Lung (tissue), 11 donors: ENCODE measurements at regions not wholly inside any gene's neighbourhood (a gene's known extent, or its start where the extent isn't known, plus 50 kb on each side); places are given as distances from the start of the nearest gene placed in this dataset.

ENCODE experiments used
- ATAC-seq: fragments of 200-7000 bp; cut with Tn5 transposase; one replicate; pipeline ENCODE4 v1.9.1; 2020; ENCODE audit warnings: moderate number of reproducible peaks; ENCODE audit not compliant: insufficient read depth, low FRiP score
- DNase-seq, 3 donors: peaks; one replicate each; pipeline ENCODE4 v3.0.0-alpha.2; 2013 to 2017
- H3K27ac ChIP-seq, 2 donors: one replicate each; pipeline ENCODE4 v1.5.1; 2013; ENCODE audit warnings: mild to moderate bottlenecking in 2 of 2, moderate library complexity in 2 of 2, control low read depth in 1 of 2, inconsistent platforms in 1 of 2, low read depth in 1 of 2, low read length in 1 of 2
- H3K27me3 ChIP-seq, 3 donors: one replicate each; pipeline ENCODE4 v1.5.1; 2013; ENCODE audit warnings: low read length in 2 of 3; ENCODE audit not compliant: control insufficient read depth in 3 of 3, insufficient read depth in 3 of 3
- H3K36me3 ChIP-seq, 4 donors: one replicate each; pipeline ENCODE4 v1.5.1; 2013; ENCODE audit warnings: low read length in 4 of 4, mild to moderate bottlenecking in 1 of 4, moderate library complexity in 1 of 4; ENCODE audit not compliant: control insufficient read depth in 4 of 4, insufficient read depth in 4 of 4
- H3K4me1 ChIP-seq, 5 donors: one replicate each; pipeline ENCODE4 v1.5.1; 2013; ENCODE audit warnings: low read length in 5 of 5, mild to moderate bottlenecking in 2 of 5, moderate library complexity in 1 of 5; ENCODE audit not compliant: control insufficient read depth in 5 of 5, insufficient read depth in 5 of 5
- H3K4me3 ChIP-seq: one replicate; pipeline ENCODE4 v1.5.1; 2013; ENCODE audit warnings: mild to moderate bottlenecking, control low read depth, moderate library complexity
- H3K9ac ChIP-seq, 2 donors: one replicate each; pipeline ENCODE4 v1.5.1; 2013; ENCODE audit warnings: low read length in 2 of 2, control low read depth in 1 of 2; ENCODE audit not compliant: insufficient read depth in 1 of 2
- H3K9me3 ChIP-seq, 4 donors: one replicate each; pipeline ENCODE4 v1.5.1; 2013; ENCODE audit warnings: low read length in 3 of 4, mild to moderate bottlenecking in 1 of 4, moderate library complexity in 1 of 4; ENCODE audit not compliant: control insufficient read depth in 4 of 4, insufficient read depth in 3 of 4
- WGBS, 2 donors: extraction: QIAGEN DNeasy Blood & Tissue Kit; methylation state at CpG; one replicate each; pipeline ENCODE4 v1.1.7; 2013; 5-methylcytosine and 5-hydroxymethylcytosine counted together
- TF ChIP-seq, protein P1 (sequence below): IDR thresholded peaks from 2 replicates; pipeline ENCODE4 v1.5.1; 2012; ENCODE audit warnings: mild to moderate bottlenecking; ENCODE audit errors: control extremely low read depth, extremely low read depth
- donor health status: control.
- donor health status: control.
- donor health status: Bipolar disorder and iron deficiency.
- donor health status: healthy.
- donor health status: DM: yes; HTN: yes; CAD: no.

DNA sequence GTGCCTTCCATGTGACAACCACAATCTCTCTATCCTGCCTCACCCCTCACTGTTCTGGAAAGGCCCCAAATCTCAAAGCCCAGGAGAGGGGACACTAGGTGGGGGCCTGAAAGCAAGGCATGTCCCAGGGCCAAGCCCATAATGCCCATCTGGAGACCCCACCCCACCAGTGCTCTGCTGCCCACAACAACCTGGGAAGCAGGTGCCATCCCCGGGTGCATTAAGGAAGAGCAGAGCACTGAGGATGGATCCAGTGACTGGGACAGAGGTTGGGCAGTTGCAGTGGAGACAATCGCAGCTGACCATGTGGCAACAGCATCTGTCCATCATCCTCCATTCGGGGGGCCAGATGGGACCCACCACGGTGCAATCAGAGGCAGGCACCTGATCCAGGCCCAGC, 106.2 kb upstream of the PRR20G start:
- Histone ChIP-seq H3K9me3 (peaks cover 0 to 2% (median 0%) of the 10 kb centered on the region in 4 donors), H3K9ac (no peak overlapping the region), H3K36me3 (no peaks in the 10 kb centered on the region), H3K4me3 (no peak overlapping the region), H3K27ac (no peak overlapping the region), H3K27me3 (peaks cover 0 to 6% (median 3%) of the 10 kb centered on the region in 3 donors), H3K4me1 (no peaks in the 10 kb centered on the region)
- DNase-seq (no peak), ATAC-seq (no peak)
- TF ChIP-seq, protein P1, sequence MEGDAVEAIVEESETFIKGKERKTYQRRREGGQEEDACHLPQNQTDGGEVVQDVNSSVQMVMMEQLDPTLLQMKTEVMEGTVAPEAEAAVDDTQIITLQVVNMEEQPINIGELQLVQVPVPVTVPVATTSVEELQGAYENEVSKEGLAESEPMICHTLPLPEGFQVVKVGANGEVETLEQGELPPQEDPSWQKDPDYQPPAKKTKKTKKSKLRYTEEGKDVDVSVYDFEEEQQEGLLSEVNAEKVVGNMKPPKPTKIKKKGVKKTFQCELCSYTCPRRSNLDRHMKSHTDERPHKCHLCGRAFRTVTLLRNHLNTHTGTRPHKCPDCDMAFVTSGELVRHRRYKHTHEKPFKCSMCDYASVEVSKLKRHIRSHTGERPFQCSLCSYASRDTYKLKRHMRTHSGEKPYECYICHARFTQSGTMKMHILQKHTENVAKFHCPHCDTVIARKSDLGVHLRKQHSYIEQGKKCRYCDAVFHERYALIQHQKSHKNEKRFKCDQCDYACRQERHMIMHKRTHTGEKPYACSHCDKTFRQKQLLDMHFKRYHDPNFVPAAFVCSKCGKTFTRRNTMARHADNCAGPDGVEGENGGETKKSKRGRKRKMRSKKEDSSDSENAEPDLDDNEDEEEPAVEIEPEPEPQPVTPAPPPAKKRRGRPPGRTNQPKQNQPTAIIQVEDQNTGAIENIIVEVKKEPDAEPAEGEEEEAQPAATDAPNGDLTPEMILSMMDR, result no peak
- 52 to 85% methylated on average over 4 of the region's 4 CpGs for WGBS, 2 donors

DNA sequence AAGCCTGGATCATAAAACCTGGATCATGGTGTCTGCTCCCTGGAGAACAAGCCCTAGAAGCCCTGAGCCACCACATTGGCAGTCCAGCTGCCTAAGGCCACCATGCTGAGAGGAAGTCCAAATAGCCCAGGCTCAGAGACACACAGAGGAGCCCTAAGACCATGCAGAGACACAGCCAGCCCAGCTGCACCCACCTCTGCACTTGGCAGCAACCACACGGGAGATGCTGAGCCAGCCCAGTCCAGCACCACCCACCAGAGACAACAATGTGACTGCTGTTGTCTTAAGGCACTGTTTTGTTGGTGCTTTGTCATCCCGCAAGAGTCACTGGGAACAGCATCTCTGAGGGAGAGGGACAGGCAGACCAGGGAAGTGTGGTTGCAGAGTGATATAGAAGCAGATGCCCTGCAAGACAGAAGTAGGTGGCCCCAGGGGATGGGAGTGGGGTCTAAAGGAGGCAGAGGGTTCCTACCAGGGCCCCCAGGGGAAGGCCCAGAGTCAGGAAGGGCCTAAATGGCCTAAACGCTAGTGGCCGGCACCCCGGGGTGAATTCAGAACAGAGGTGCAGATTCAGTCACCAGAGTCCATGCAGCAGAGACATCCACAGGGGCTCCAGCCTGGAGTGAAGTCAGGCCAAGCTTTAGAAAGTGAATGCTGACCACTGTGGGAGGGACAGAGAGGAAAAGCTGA, 105.4 kb upstream of the PRR20G start:
- DNase-seq (no peak), ATAC-seq (no peak)
- peaks cover 0 to 2% (median 0%) of the 10 kb centered on the region in 4 donors for H3K9me3 ChIP-seq
- 83 to 88% methylated on average over 5 of the region's 5 CpGs for WGBS, 2 donors
- peaks cover 0 to 6% (median 3%) of the 10 kb centered on the region in 3 donors for H3K27me3 ChIP-seq
- no peak overlapping the region for H3K27ac ChIP-seq
- no peaks in the 10 kb centered on the region for H3K4me1 ChIP-seq
- H3K9ac ChIP-seq, result no peak overlapping the region
- TF ChIP-seq, protein P1, result no peak
- H3K4me3 ChIP-seq, result no peak overlapping the region
- no peaks in the 10 kb centered on the region for H3K36me3 ChIP-seq

DNA sequence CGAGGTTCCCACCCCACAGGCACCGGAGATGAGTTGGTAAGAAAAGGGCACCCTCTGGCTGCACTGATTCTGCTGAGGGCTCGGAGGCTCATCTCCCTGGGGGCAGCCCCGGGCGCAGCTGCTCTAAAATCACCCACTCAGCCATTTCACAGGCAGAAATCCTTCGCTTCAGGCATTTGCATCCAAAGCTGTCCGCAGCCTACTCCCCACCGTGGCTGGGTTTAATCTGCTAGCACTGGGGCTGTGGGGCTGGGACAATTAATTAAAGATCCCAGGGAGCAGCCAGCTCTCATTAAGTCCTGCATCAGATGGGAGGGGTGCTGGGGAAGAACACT, 104.3 kb upstream of the PRR20G start:
- TF ChIP-seq, protein P1, result no peak
- Histone ChIP-seq H3K4me1 (peaks cover 0 to under 1% (median 0%) of the 10 kb centered on the region in 5 donors), H3K9ac (no peak overlapping the region), H3K27me3 (peaks cover 0 to 6% (median 3%) of the 10 kb centered on the region in 3 donors), H3K27ac (no peak overlapping the region), H3K4me3 (no peak overlapping the region), H3K36me3 (no peaks in the 10 kb centered on the region), H3K9me3 (peaks cover 0 to 2% (median 0%) of the 10 kb centered on the region in 4 donors)
- no peak for DNase-seq
- no peak for ATAC-seq
- WGBS, 2 donors, result 77 to 83% methylated on average over 8 of the region's 8 CpGs
